Gastrocnemius medialis (tissue), 4 donors: ENCODE measurements at regions not wholly inside any gene's neighbourhood (a gene's known extent, or its start where the extent isn't known, plus 50 kb on each side); places are given as distances from the start of the nearest gene placed in this dataset.

Source experiments
- CTCF ChIP-seq, 5 experiments: fragments of 450-650 bp in 3 of 5; fragments of 200-600 bp in 2 of 5; sonication (generic) in 2 of 5; IDR thresholded peaks in 4 of 5; conservative IDR thresholded peaks in 1 of 5; 1 replicate in 4 of 5; 2 replicates in 1 of 5; pipeline ENCODE4 v1.5.1; 2016 to 2019; ENCODE audit warnings: antibody characterized with exemption in 5 of 5, mild to moderate bottlenecking in 3 of 5, moderate library complexity in 3 of 5
- POLR2A ChIP-seq, 2 donors: fragments of 450-650 bp; IDR thresholded peaks; one replicate each; pipeline ENCODE4 v1.6.1; 2017; ENCODE audit warnings: antibody characterized with exemption in 2 of 2, mild to moderate bottlenecking in 2 of 2, moderate library complexity in 2 of 2

GRCh38 chr1:91162613-91163012 is 140.8 kb upstream of the ZNF644 start:
- no peak for TF ChIP-seq CTCF (IDR thresholded peaks at IDR 0.05 in 4 of 5, conservative IDR thresholded peaks at IDR 0.05 in 1 of 5)
- no peak for TF ChIP-seq POLR2A (IDR thresholded peaks at IDR 0.05)
